ENCODE measurements at regions not wholly inside any gene's neighbourhood (a gene's known extent, or its start where the extent isn't known, plus 50 kb on each side); places are given as distances from the start of the nearest gene placed in this dataset.

GRCh38 chr1:98197356-98197755 lies 276.5 kb upstream of the DPYD start:
- H3K9me3 Mint-ChIP-seq (ENCODE audit: low read depth) = no peaks in the 10 kb centered on the region

GRCh38 chr1:98196012-98196411 lies 275.2 kb upstream of the DPYD start:
- Mint-ChIP-seq H3K4me3 (no peak overlapping the region), H3K27me3 (peaks cover 2% of the 10 kb centered on the region), H3K4me1 (no peaks in the 10 kb centered on the region), H3K36me3 (no peaks in the 10 kb centered on the region), H3K27ac (no peak overlapping the region), H3K9me3 (ENCODE audit: low read depth) (no peaks in the 10 kb centered on the region)
- no peak for ATAC-seq
- no peak for DNase-seq
- CTCF ChIA-PET = no interaction called here

More at GRCh38 chr1:98197356-98197755, 276.5 kb upstream of the DPYD start:
- DNase-seq = no peak
- ATAC-seq = no peak
- Mint-ChIP-seq H3K4me3 (no peak overlapping the region), H3K27ac (no peak overlapping the region), H3K27me3 (peaks cover 2% of the 10 kb centered on the region), H3K36me3 (no peaks in the 10 kb centered on the region), H3K4me1 (no peaks in the 10 kb centered on the region)
- CTCF ChIA-PET = no interaction called here

- no peak overlapping the region for H3K27ac Mint-ChIP-seq
- DNase-seq = no peak
- peaks cover 5% of the 10 kb centered on the region for H3K27me3 Mint-ChIP-seq
- no peaks in the 10 kb centered on the region for H3K36me3 Mint-ChIP-seq
- ATAC-seq = no peak
- H3K4me3 Mint-ChIP-seq = no peak overlapping the region
- no peaks in the 10 kb centered on the region for H3K4me1 Mint-ChIP-seq
- H3K9me3 Mint-ChIP-seq (ENCODE audit: low read depth) = no peaks in the 10 kb centered on the region
- CTCF ChIA-PET = no interaction called here
Observed at GRCh38 chr1:98188774-98189173, 267.9 kb upstream of the DPYD start.

GRCh38 chr1:98184856-98185255 lies 264.0 kb upstream of the DPYD start:
- DNase-seq = no peak
- Mint-ChIP-seq H3K27me3 (peaks cover 3% of the 10 kb centered on the region), H3K9me3 (ENCODE audit: low read depth) (no peaks in the 10 kb centered on the region), H3K4me1 (peaks cover 2% of the 10 kb centered on the region), H3K36me3 (no peaks in the 10 kb centered on the region), H3K4me3 (no peak overlapping the region), H3K27ac (no peak overlapping the region)
- no peak for ATAC-seq
- CTCF ChIA-PET = no interaction called here

- Mint-ChIP-seq H3K4me3 (no peak overlapping the region), H3K27ac (no peak overlapping the region), H3K9me3 (ENCODE audit: low read depth) (no peaks in the 10 kb centered on the region), H3K27me3 (no peaks in the 10 kb centered on the region), H3K36me3 (no peaks in the 10 kb centered on the region), H3K4me1 (peaks cover 2% of the 10 kb centered on the region)
- ATAC-seq (no peak), DNase-seq (no peak)
- CTCF ChIA-PET = no interaction called here
Observed at GRCh38 chr1:98181036-98181764, 260.4 kb upstream of the DPYD start.

GRCh38 chr1:98179151-98179773 lies 258.4 kb upstream of the DPYD start:
- H3K4me1 Mint-ChIP-seq = peaks cover 2% of the 10 kb centered on the region
- ATAC-seq (no peak), DNase-seq (no peak)
- no peaks in the 10 kb centered on the region for H3K36me3 Mint-ChIP-seq
- H3K27ac Mint-ChIP-seq = no peak overlapping the region
- no peaks in the 10 kb centered on the region for H3K9me3 Mint-ChIP-seq (ENCODE audit: low read depth)
- CTCF ChIA-PET = no interaction called here
- no peak overlapping the region for H3K4me3 Mint-ChIP-seq
- no peaks in the 10 kb centered on the region for H3K27me3 Mint-ChIP-seq

- H3K9me3 Mint-ChIP-seq (ENCODE audit: low read depth) = no peaks in the 10 kb centered on the region
- H3K27me3 Mint-ChIP-seq = no peaks in the 10 kb centered on the region
- no peak overlapping the region for H3K4me3 Mint-ChIP-seq
- H3K36me3 Mint-ChIP-seq = no peaks in the 10 kb centered on the region
- no peak for DNase-seq
- no peak overlapping the region for H3K27ac Mint-ChIP-seq
- no peak for ATAC-seq
- CTCF ChIA-PET = no interaction called here
- H3K4me1 Mint-ChIP-seq = peaks cover 2% of the 10 kb centered on the region
Observed at GRCh38 chr1:98177751-98178150, 256.9 kb upstream of the DPYD start.

GRCh38 chr1:98176936-98177335 lies 256.1 kb upstream of the DPYD start:
- CTCF ChIA-PET = no interaction called here
- H3K36me3 Mint-ChIP-seq = no peaks in the 10 kb centered on the region
- H3K9me3 Mint-ChIP-seq (ENCODE audit: low read depth) = no peaks in the 10 kb centered on the region
- no peak overlapping the region for H3K27ac Mint-ChIP-seq
- no peak for ATAC-seq
- H3K27me3 Mint-ChIP-seq = no peaks in the 10 kb centered on the region
- DNase-seq = no peak
- H3K4me3 Mint-ChIP-seq = no peak overlapping the region
- peaks cover 6% of the 10 kb centered on the region for H3K4me1 Mint-ChIP-seq

GRCh38 chr1:98176414-98176813 lies 255.6 kb upstream of the DPYD start:
- ATAC-seq (no peak), DNase-seq (no peak)
- H3K36me3 Mint-ChIP-seq = no peaks in the 10 kb centered on the region
- CTCF ChIA-PET = no interaction called here
- peaks cover 4% of the 10 kb centered on the region for H3K4me1 Mint-ChIP-seq
- H3K27me3 Mint-ChIP-seq = no peaks in the 10 kb centered on the region
- no peak overlapping the region for H3K27ac Mint-ChIP-seq
- no peak overlapping the region for H3K4me3 Mint-ChIP-seq
- H3K9me3 Mint-ChIP-seq (ENCODE audit: low read depth) = no peaks in the 10 kb centered on the region

GRCh38 chr1:98172578-98172977 lies 251.7 kb upstream of the DPYD start:
- H3K36me3 Mint-ChIP-seq = no peaks in the 10 kb centered on the region
- H3K27ac Mint-ChIP-seq = no peak overlapping the region
- no peak overlapping the region for H3K4me3 Mint-ChIP-seq
- no peaks in the 10 kb centered on the region for H3K27me3 Mint-ChIP-seq
- CTCF ChIA-PET = no interaction called here
- ATAC-seq = no peak
- peaks cover 4% of the 10 kb centered on the region for H3K4me1 Mint-ChIP-seq
- H3K9me3 Mint-ChIP-seq (ENCODE audit: low read depth) = no peaks in the 10 kb centered on the region
- no peak for DNase-seq

GRCh38 chr1:98172022-98172421 lies 251.2 kb upstream of the DPYD start:
- Mint-ChIP-seq H3K4me3 (no peak overlapping the region), H3K27me3 (no peaks in the 10 kb centered on the region), H3K4me1 (peaks cover 4% of the 10 kb centered on the region), H3K36me3 (no peaks in the 10 kb centered on the region), H3K27ac (no peak overlapping the region), H3K9me3 (ENCODE audit: low read depth) (no peaks in the 10 kb centered on the region)
- no peak for DNase-seq
- CTCF ChIA-PET = no interaction called here
- no peak for ATAC-seq

GRCh38 chr1:98164509-98164908 lies 243.7 kb upstream of the DPYD start:
- CTCF ChIA-PET = no interaction called here
- no peaks in the 10 kb centered on the region for H3K27me3 Mint-ChIP-seq
- DNase-seq = no peak
- H3K4me1 Mint-ChIP-seq = no peaks in the 10 kb centered on the region
- no peak for ATAC-seq
- H3K9me3 Mint-ChIP-seq (ENCODE audit: low read depth) = peaks cover 2% of the 10 kb centered on the region
- H3K4me3 Mint-ChIP-seq = no peak overlapping the region
- no peaks in the 10 kb centered on the region for H3K36me3 Mint-ChIP-seq
- H3K27ac Mint-ChIP-seq = no peak overlapping the region

GRCh38 chr1:98157524-98158313 lies 236.9 kb upstream of the DPYD start:
- H3K4me3 Mint-ChIP-seq = no peak overlapping the region
- peaks cover 2% of the 10 kb centered on the region for H3K9me3 Mint-ChIP-seq (ENCODE audit: low read depth)
- no peak overlapping the region for H3K27ac Mint-ChIP-seq
- ATAC-seq (no peak), DNase-seq (no peak)
- H3K4me1 Mint-ChIP-seq = no peaks in the 10 kb centered on the region
- H3K36me3 Mint-ChIP-seq = no peaks in the 10 kb centered on the region
- CTCF ChIA-PET = no interaction called here
- H3K27me3 Mint-ChIP-seq = no peaks in the 10 kb centered on the region

GRCh38 chr1:98147280-98147679 lies 226.4 kb upstream of the DPYD start:
- ATAC-seq (no peak), DNase-seq (no peak)
- no peak overlapping the region for H3K27ac Mint-ChIP-seq
- no peaks in the 10 kb centered on the region for H3K27me3 Mint-ChIP-seq
- CTCF ChIA-PET = no interaction called here
- H3K4me1 Mint-ChIP-seq = no peaks in the 10 kb centered on the region
- H3K9me3 Mint-ChIP-seq (ENCODE audit: low read depth) = no peaks in the 10 kb centered on the region
- H3K36me3 Mint-ChIP-seq = no peaks in the 10 kb centered on the region
- H3K4me3 Mint-ChIP-seq = no peak overlapping the region
